Iris pigment epithelial cell (primary cell): ENCODE measurements at regions not wholly inside any gene's neighbourhood (a gene's known extent, or its start where the extent isn't known, plus 50 kb on each side); places are given as distances from the start of the nearest gene placed in this dataset.
"Not testable (repeated sequence)": the region's sequence is repeated elsewhere in the genome, so short reads cannot be mapped to it uniquely, and the experiment has no call there.

ENCODE experiments used
- DNase-seq: peaks from one replicate; pipeline ENCODE4 v3.0.0-alpha.2; 2011; ENCODE audit warnings: low read depth

- no peak for DNase-seq
Measured at GRCh38 chrX:15116900-15117299, 153.0 kb downstream of the ASB9 start.

GRCh38 chrX:15114743-15115566 lies 154.9 kb downstream of the ASB9 start:
- DNase-seq, result no peak

GRCh38 chrX:15107367-15107988 lies 162.4 kb downstream of the ASB9 start:
- DNase-seq, result no peak

- DNase-seq, result no peak
Measured at GRCh38 chrX:15098505-15098904, 171.4 kb downstream of the ASB9 start.

- DNase-seq, result no peak
Measured at GRCh38 chrX:15087747-15088146, 182.1 kb downstream of the ASB9 start.

GRCh38 chrX:15073313-15073712 lies 196.6 kb downstream of the ASB9 start:
- no peak for DNase-seq

- DNase-seq, result no peak
Measured at GRCh38 chrX:15072880-15073279, 197.0 kb downstream of the ASB9 start.

- DNase-seq, result no peak
Measured at GRCh38 chrX:15072259-15072658, 197.6 kb downstream of the ASB9 start.

GRCh38 chrX:15059474-15059873 lies 186.3 kb downstream of the MOSPD2 start:
- no peak for DNase-seq

- DNase-seq, result no peak
Measured at GRCh38 chrX:15056044-15056443, 182.8 kb downstream of the MOSPD2 start.

- DNase-seq, result peak; percentile 35
Measured at GRCh38 chrX:15055146-15055930, 182.1 kb downstream of the MOSPD2 start.

- no peak for DNase-seq
Measured at GRCh38 chrX:15050395-15050794, 177.2 kb downstream of the MOSPD2 start.

GRCh38 chrX:15043538-15043937 lies 170.3 kb downstream of the MOSPD2 start:
- peak; percentile 11 for DNase-seq

GRCh38 chrX:15033917-15034316 lies 160.7 kb downstream of the MOSPD2 start:
- no peak for DNase-seq

GRCh38 chrX:15017491-15017890 lies 144.3 kb downstream of the MOSPD2 start:
- no peak for DNase-seq

- peak; percentile 7 for DNase-seq
Measured at GRCh38 chrX:15016051-15016450, 142.8 kb downstream of the MOSPD2 start.

- peak; percentile 26 for DNase-seq
Measured at GRCh38 chrX:15014281-15014680, 141.1 kb downstream of the MOSPD2 start.

- DNase-seq, result no peak
Measured at GRCh38 chrX:15013461-15013860, 140.2 kb downstream of the MOSPD2 start.

GRCh38 chrX:14997271-14997670 lies 124.0 kb downstream of the MOSPD2 start:
- no peak for DNase-seq

- DNase-seq, result not testable (repeated sequence)
Measured at GRCh38 chrX:14984425-14984824, 111.2 kb downstream of the MOSPD2 start.
